Liver (tissue), 3 donors: ENCODE measurements at regions not wholly inside any gene's neighbourhood (a gene's known extent, or its start where the extent isn't known, plus 50 kb on each side); places are given as distances from the start of the nearest gene placed in this dataset.

Experiments used
- CTCF ChIP-seq: fragments of 150-350 bp; IDR thresholded peaks from 2 replicates; pipeline ENCODE4 v1.5.1; 2017; ENCODE audit warnings: improper control_type of control experiment, low read depth, low read length; ENCODE audit not compliant: missing input control
- GABPA ChIP-seq, 2 donors: IDR thresholded peaks in 1 of 2; conservative IDR thresholded peaks in 1 of 2; 2 replicates each; pipeline ENCODE4 v1.6.1; 2016; ENCODE audit warnings: antibody characterized with exemption in 2 of 2, mild to moderate bottlenecking in 1 of 2, moderate library complexity in 1 of 2
- MAX ChIP-seq: IDR thresholded peaks from 2 replicates; pipeline ENCODE4 v1.6.1; 2016; ENCODE audit warnings: antibody characterized with exemption
- TF ChIP-seq, protein P1 (sequence below): IDR thresholded peaks from 2 replicates; pipeline ENCODE4 v1.6.1; 2016; ENCODE audit warnings: antibody characterized with exemption
- donor health status: healthy.
- donor health status: healthy.

GRCh38 chr16:73503093-73503492 is 455.2 kb upstream of the ZFHX3 start:
- no peak for TF ChIP-seq CTCF
- TF ChIP-seq MAX, result no peak
- TF ChIP-seq GABPA (IDR thresholded peaks at IDR 0.05 in 1 of 2, conservative IDR thresholded peaks at IDR 0.05 in 1 of 2), result no peak
- TF ChIP-seq, protein P1, sequence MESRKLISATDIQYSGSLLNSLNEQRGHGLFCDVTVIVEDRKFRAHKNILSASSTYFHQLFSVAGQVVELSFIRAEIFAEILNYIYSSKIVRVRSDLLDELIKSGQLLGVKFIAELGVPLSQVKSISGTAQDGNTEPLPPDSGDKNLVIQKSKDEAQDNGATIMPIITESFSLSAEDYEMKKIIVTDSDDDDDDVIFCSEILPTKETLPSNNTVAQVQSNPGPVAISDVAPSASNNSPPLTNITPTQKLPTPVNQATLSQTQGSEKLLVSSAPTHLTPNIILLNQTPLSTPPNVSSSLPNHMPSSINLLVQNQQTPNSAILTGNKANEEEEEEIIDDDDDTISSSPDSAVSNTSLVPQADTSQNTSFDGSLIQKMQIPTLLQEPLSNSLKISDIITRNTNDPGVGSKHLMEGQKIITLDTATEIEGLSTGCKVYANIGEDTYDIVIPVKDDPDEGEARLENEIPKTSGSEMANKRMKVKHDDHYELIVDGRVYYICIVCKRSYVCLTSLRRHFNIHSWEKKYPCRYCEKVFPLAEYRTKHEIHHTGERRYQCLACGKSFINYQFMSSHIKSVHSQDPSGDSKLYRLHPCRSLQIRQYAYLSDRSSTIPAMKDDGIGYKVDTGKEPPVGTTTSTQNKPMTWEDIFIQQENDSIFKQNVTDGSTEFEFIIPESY, result no peak
